Adrenal gland (tissue), 5 donors: ENCODE measurements at regions not wholly inside any gene's neighbourhood (a gene's known extent, or its start where the extent isn't known, plus 50 kb on each side); places are given as distances from the start of the nearest gene placed in this dataset.
"Not testable (repeated sequence)": the region's sequence is repeated elsewhere in the genome, so short reads cannot be mapped to it uniquely, and the experiment has no call there.

Experiments
- POLR2A ChIP-seq, 2 donors: fragments of 450-650 bp; IDR thresholded peaks; one replicate each; pipeline ENCODE4 v1.6.1; 2017; ENCODE audit warnings: antibody characterized with exemption in 2 of 2, mild to moderate bottlenecking in 2 of 2, moderate library complexity in 1 of 2
- TF ChIP-seq, protein P1 (sequence below), 6 experiments: fragments of 450-650 bp in 4 of 6; fragments of 200-600 bp in 2 of 6; sonication (generic) in 1 of 6; IDR thresholded peaks; 1 replicate in 5 of 6; 2 replicates in 1 of 6; pipeline versions ENCODE4 v1.5.1 to v1.8.0; 2016 to 2021; ENCODE audit warnings: antibody characterized with exemption in 6 of 6, mild to moderate bottlenecking in 2 of 6, moderate library complexity in 1 of 6
- donor health status: DM: no; HTN: no; CAD: no.

GRCh38 chr9:65395789-65396188 lies 110.8 kb upstream of the FOXD4L5 start:
- TF ChIP-seq, protein P1, sequence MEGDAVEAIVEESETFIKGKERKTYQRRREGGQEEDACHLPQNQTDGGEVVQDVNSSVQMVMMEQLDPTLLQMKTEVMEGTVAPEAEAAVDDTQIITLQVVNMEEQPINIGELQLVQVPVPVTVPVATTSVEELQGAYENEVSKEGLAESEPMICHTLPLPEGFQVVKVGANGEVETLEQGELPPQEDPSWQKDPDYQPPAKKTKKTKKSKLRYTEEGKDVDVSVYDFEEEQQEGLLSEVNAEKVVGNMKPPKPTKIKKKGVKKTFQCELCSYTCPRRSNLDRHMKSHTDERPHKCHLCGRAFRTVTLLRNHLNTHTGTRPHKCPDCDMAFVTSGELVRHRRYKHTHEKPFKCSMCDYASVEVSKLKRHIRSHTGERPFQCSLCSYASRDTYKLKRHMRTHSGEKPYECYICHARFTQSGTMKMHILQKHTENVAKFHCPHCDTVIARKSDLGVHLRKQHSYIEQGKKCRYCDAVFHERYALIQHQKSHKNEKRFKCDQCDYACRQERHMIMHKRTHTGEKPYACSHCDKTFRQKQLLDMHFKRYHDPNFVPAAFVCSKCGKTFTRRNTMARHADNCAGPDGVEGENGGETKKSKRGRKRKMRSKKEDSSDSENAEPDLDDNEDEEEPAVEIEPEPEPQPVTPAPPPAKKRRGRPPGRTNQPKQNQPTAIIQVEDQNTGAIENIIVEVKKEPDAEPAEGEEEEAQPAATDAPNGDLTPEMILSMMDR (IDR thresholded peaks at IDR 0.05), result not testable (repeated sequence)
- TF ChIP-seq POLR2A (IDR thresholded peaks at IDR 0.05), result not testable (repeated sequence)
